ENCODE measurements at regions not wholly inside any gene's neighbourhood (a gene's known extent, or its start where the extent isn't known, plus 50 kb on each side); places are given as distances from the start of the nearest gene placed in this dataset.

DNA sequence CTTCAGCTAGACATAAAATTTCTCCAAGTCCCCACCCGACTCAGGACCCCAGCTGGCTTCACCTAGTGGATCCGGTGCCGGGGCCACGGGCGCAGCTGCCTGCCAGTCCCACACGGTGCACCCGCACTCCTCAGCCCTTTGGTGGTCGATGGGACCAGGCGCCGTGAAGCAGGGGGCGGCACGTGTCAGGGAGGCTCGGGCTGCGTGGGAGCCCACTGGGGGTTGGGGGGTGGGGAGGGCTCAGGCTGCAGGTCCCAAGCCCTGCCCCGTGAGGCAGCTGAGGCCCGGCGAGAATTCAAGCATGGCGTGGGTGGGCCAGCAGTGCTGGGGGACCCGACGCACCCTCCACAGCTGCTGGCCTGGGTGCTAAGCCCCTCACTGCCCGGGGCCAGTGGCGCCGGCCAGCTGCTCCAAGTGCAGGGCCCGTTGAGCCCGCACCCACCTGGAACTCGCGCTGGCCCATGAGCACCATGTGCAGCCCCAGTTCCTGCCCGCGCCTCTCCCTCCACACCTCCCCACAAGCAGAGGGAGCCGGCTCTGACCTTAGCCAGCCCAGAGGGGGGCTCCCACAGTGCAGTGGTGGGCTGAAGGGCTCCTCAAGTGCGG lies 747.0 kb downstream of the FAM181B start:
- TF ChIP-seq, protein P1, sequence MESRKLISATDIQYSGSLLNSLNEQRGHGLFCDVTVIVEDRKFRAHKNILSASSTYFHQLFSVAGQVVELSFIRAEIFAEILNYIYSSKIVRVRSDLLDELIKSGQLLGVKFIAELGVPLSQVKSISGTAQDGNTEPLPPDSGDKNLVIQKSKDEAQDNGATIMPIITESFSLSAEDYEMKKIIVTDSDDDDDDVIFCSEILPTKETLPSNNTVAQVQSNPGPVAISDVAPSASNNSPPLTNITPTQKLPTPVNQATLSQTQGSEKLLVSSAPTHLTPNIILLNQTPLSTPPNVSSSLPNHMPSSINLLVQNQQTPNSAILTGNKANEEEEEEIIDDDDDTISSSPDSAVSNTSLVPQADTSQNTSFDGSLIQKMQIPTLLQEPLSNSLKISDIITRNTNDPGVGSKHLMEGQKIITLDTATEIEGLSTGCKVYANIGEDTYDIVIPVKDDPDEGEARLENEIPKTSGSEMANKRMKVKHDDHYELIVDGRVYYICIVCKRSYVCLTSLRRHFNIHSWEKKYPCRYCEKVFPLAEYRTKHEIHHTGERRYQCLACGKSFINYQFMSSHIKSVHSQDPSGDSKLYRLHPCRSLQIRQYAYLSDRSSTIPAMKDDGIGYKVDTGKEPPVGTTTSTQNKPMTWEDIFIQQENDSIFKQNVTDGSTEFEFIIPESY (CRISPR knock-in tag; IDR thresholded peaks at IDR 0.05) = no peak
- TF ChIP-seq ZNF768 (CRISPR knock-in tag; IDR thresholded peaks at IDR 0.05) (no peak), POLR2A (IDR thresholded peaks at IDR 0.05; ENCODE audit: insufficient read depth in 1 of 2, low read depth in 2 of 2, low read length in 2 of 2) (no peak), NFIB (CRISPR knock-in tag; IDR thresholded peaks at IDR 0.05; ENCODE audit: borderline replicate concordance) (no peak), KDM4B (CRISPR knock-in tag; IDR thresholded peaks at IDR 0.05) (no peak), RBAK (CRISPR knock-in tag; IDR thresholded peaks at IDR 0.05) (no peak), ZSCAN29 (CRISPR knock-in tag; conservative IDR thresholded peaks at IDR 0.05) (no peak), KDM3A (CRISPR knock-in tag; IDR thresholded peaks at IDR 0.05; ENCODE audit: low read depth) (no peak), CBFB (CRISPR knock-in tag; IDR thresholded peaks at IDR 0.05) (no peak), ZSCAN9 (CRISPR knock-in tag; IDR thresholded peaks at IDR 0.05; ENCODE audit: borderline replicate concordance) (no peak), PCBP1 (IDR thresholded peaks at IDR 0.05; ENCODE audit: borderline replicate concordance, low read depth, low read length) (no peak), GFI1 (CRISPR knock-in tag; IDR thresholded peaks at IDR 0.05; ENCODE audit: borderline replicate concordance) (no peak), NFE2L2 (IDR thresholded peaks at IDR 0.05; ENCODE audit: low read length) (no peak), DNMT1 (CRISPR knock-in tag; IDR thresholded peaks at IDR 0.05) (no peak), ELF1 (CRISPR knock-in tag; IDR thresholded peaks at IDR 0.05) (no peak)
- TF ChIP-seq, protein P2, sequence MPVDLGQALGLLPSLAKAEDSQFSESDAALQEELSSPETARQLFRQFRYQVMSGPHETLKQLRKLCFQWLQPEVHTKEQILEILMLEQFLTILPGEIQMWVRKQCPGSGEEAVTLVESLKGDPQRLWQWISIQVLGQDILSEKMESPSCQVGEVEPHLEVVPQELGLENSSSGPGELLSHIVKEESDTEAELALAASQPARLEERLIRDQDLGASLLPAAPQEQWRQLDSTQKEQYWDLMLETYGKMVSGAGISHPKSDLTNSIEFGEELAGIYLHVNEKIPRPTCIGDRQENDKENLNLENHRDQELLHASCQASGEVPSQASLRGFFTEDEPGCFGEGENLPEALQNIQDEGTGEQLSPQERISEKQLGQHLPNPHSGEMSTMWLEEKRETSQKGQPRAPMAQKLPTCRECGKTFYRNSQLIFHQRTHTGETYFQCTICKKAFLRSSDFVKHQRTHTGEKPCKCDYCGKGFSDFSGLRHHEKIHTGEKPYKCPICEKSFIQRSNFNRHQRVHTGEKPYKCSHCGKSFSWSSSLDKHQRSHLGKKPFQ (CRISPR knock-in tag; IDR thresholded peaks at IDR 0.05; ENCODE audit: insufficient replicate concordance) = no peak
- TF ChIP-seq, protein P3, sequence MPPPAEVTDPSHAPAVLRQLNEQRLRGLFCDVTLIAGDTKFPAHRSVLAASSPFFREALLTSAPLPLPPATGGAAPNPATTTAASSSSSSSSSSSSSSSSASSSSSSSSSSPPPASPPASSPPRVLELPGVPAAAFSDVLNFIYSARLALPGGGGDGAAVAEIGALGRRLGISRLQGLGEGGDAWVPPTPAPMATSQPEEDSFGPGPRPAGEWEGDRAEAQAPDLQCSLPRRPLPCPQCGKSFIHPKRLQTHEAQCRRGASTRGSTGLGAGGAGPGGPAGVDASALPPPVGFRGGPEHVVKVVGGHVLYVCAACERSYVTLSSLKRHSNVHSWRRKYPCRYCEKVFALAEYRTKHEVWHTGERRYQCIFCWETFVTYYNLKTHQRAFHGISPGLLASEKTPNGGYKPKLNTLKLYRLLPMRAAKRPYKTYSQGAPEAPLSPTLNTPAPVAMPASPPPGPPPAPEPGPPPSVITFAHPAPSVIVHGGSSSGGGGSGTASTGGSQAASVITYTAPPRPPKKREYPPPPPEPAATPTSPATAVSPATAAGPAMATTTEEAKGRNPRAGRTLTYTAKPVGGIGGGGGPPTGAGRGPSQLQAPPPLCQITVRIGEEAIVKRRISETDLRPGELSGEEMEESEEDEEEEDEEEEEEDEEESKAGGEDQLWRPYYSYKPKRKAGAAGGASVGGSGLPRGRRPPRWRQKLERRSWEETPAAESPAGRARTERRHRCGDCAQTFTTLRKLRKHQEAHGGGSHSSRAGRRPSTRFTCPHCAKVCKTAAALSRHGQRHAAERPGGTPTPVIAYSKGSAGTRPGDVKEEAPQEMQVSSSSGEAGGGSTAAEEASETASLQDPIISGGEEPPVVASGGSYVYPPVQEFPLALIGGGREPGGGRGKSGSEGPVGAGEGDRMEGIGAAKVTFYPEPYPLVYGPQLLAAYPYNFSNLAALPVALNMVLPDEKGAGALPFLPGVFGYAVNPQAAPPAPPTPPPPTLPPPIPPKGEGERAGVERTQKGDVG (CRISPR knock-in tag; IDR thresholded peaks at IDR 0.05; ENCODE audit: borderline replicate concordance) = no peak
- no peaks in the 10 kb centered on the region for H3K4me1 ChIP-seq (ENCODE audit: insufficient read depth, low read length)
- no peak overlapping the region for H3K9ac ChIP-seq (ENCODE audit: insufficient read depth, low read depth, low read length)
- H3K27ac ChIP-seq (ENCODE audit: extremely low read length, insufficient read depth, low read length) = no peak overlapping the region
- no peaks in the 10 kb centered on the region for H3K36me3 ChIP-seq (replicated peaks in 1 of 2; ENCODE audit: control insufficient read depth in 1 of 2, insufficient read depth in 2 of 2, low read length in 2 of 2)
- FAIRE-seq (no peak), ATAC-seq (no peak), DNase-seq (ENCODE audit: low spot score) (no peak)
- H3K27me3 ChIP-seq (ENCODE audit: control insufficient read depth in 1 of 2, insufficient read depth in 2 of 2, low read length in 2 of 2) = no peaks in the 10 kb centered on the region
- no TSS peak for BruUV-seq (replicated peaks)
- in situ Hi-C loops (cut with HindIII; ENCODE audit: extremely low pct_ligation_motif_present, low pct_unique_long_range_greater_than_20kb) = no loop called here
- intact Hi-C loops (cut with micrococcal nuclease; ENCODE audit: unreplicated experiment) = no loop called here
- H3K4me3 ChIP-seq (replicated peaks in 1 of 3; ENCODE audit: insufficient read depth in 1 of 3, low read depth in 2 of 3, low read length in 3 of 3) = no peak overlapping the region
- peaks cover 6% of the 10 kb centered on the region; the same call in 1 of the 2 replicates for H3K9me3 ChIP-seq (ENCODE audit: low read length)
- ChIA-PET POLR2A (no interaction called here), CTCF (ENCODE audit: low intra/inter-chr PET ratio, low total read pairs) (no interaction called here)
- WGBS (ENCODE audit: low lambda C conversion rate) = 14% methylated on average over 1 of the region's 31 CpGs
- no peak overlapping the region for H2AFZ ChIP-seq (ENCODE audit: low read length)
- H3K79me2 ChIP-seq (ENCODE audit: insufficient read depth, low read length) = no peaks in the 10 kb centered on the region
- no peak overlapping the region for H3K4me2 ChIP-seq (ENCODE audit: low read depth, low read length)
- no peaks in the 10 kb centered on the region for H4K20me1 ChIP-seq (ENCODE audit: insufficient read depth, low read length)
